Endothelial cell of umbilical vein (primary cell): ENCODE measurements at regions not wholly inside any gene's neighbourhood (a gene's known extent, or its start where the extent isn't known, plus 50 kb on each side); places are given as distances from the start of the nearest gene placed in this dataset.

Source experiments
- BruUV-seq: library from RNA; stranded (reverse); fragments of 400-500 nt; replicated peaks from 2 replicates; lab custom pipeline; 2021; lab: Mats Ljungman, UMichigan
- CTCF ChIA-PET: fragments of 300-600, 350-600 bp; sonication (Branson Sonifier 250); formaldehyde crosslinking; loops from one replicate; lab custom pipeline; 2021; ENCODE audit warnings: antibody characterized with exemption, inconsistent platforms; lab: Charles Lee
- POLR2A ChIA-PET: fragments of 300-600, 350-600 bp; sonication (Branson Sonifier 250); formaldehyde crosslinking; loops from one replicate; lab custom pipeline; 2021; ENCODE audit warnings: antibody characterized with exemption, inconsistent platforms; lab: Charles Lee
- DNase-seq: peaks from one replicate; pipeline ENCODE4 v3.0.0-alpha.2; 2011; ENCODE audit warnings: low read depth, low spot score
- FAIRE-seq: peaks from 2 replicates; lab custom pipeline; 2011; peaks lifted over from hg19 to GRCh38; lab: Jason Lieb, UNC
- H2AFZ ChIP-seq: 2 replicates; pipeline ENCODE4 v1.6.0; 2012; ENCODE audit warnings: low read depth, low read length, control low read depth, inconsistent platforms
- H3K27ac ChIP-seq: 2 replicates; pipeline ENCODE4 v1.5.1; 2011; ENCODE audit warnings: low read depth, mild to moderate bottlenecking, control low read depth, low read length, moderate library complexity; ENCODE audit not compliant: insufficient read depth
- H3K27me3 ChIP-seq, 2 experiments: 2 replicates each; pipeline versions ENCODE4 v1.6.0 to v1.6.1; 2011; ENCODE audit warnings: low read length in 2 of 2, mixed read lengths in 1 of 2; ENCODE audit not compliant: control insufficient read depth in 2 of 2, insufficient read depth in 2 of 2
- H3K36me3 ChIP-seq, 2 experiments: 2 replicates in 1 of 2; 3 replicates in 1 of 2; pipeline ENCODE4 v1.5.1; 2011; ENCODE audit warnings: low read length in 2 of 2, mild to moderate bottlenecking in 1 of 2, moderate library complexity in 1 of 2; ENCODE audit not compliant: control insufficient read depth in 2 of 2, insufficient read depth in 2 of 2; ENCODE audit errors: extremely low read depth in 1 of 2
- H3K4me1 ChIP-seq: 3 replicates; pipeline ENCODE4 v1.5.1; 2011; ENCODE audit warnings: mild to moderate bottlenecking, low read length; ENCODE audit not compliant: control insufficient read depth, insufficient read depth; ENCODE audit errors: extremely low read depth
- H3K4me2 ChIP-seq: 2 replicates; pipeline ENCODE4 v1.6.1; 2011; ENCODE audit warnings: low read length, control low read depth, mixed read lengths; ENCODE audit not compliant: insufficient read depth
- H3K4me3 ChIP-seq, 3 experiments: fragments of 200-600 bp in 1 of 3; sonication (generic), shearing (Covaris generic) in 1 of 3; replicated peaks in 1 of 3; 2 replicates each; pipeline ENCODE4 v1.5.1; 2011 to 2016; ENCODE audit warnings: control low read depth in 3 of 3, low read length in 3 of 3, mild to moderate bottlenecking in 2 of 3, inconsistent platforms in 1 of 3, low read depth in 1 of 3, moderate library complexity in 1 of 3; ENCODE audit not compliant: insufficient read depth in 1 of 3
- H3K79me2 ChIP-seq: 2 replicates; pipeline ENCODE4 v1.6.0; 2012; ENCODE audit warnings: low read length, inconsistent platforms; ENCODE audit not compliant: control insufficient read depth, insufficient read depth
- H3K9ac ChIP-seq: replicated peaks from 2 replicates; pipeline ENCODE3; 2011; ENCODE audit warnings: low read length, control low read depth; ENCODE audit not compliant: insufficient read depth; ENCODE audit errors: extremely low read depth
- H3K9me1 ChIP-seq: replicated peaks from 3 replicates; pipeline ENCODE4 v1.6.0; 2011; ENCODE audit warnings: mild to moderate bottlenecking, low read length; ENCODE audit not compliant: control insufficient read depth, insufficient read depth; ENCODE audit errors: extremely low read depth
- H3K9me3 ChIP-seq: replicated peaks from 2 replicates; pipeline ENCODE4 v1.5.1; 2012; ENCODE audit warnings: low read length, inconsistent platforms; ENCODE audit not compliant: control insufficient read depth, insufficient read depth
- H4K20me1 ChIP-seq: replicated peaks from 2 replicates; pipeline ENCODE3; 2011; ENCODE audit warnings: mild to moderate bottlenecking, low read length; ENCODE audit not compliant: control insufficient read depth, insufficient read depth; ENCODE audit errors: extremely low read depth
- EZH2 ChIP-seq: IDR thresholded peaks from 2 replicates; pipeline ENCODE4 v1.6.1; 2012; ENCODE audit warnings: borderline replicate concordance, low read depth, mild to moderate bottlenecking, moderate library complexity, low read length, inconsistent platforms; ENCODE audit not compliant: severe bottlenecking
- FOS ChIP-seq: IDR thresholded peaks from 2 replicates; pipeline ENCODE4 v1.6.1; 2011; ENCODE audit warnings: mild to moderate bottlenecking, low read length, moderate library complexity, borderline replicate concordance; ENCODE audit not compliant: insufficient read depth
- GATA2 ChIP-seq: IDR thresholded peaks from 2 replicates; pipeline ENCODE4 v1.7.0; 2011; ENCODE audit warnings: low read depth, mild to moderate bottlenecking, moderate library complexity, mixed read lengths, low read length; ENCODE audit not compliant: insufficient read length, insufficient read depth
- JUN ChIP-seq: IDR thresholded peaks from 2 replicates; pipeline ENCODE4 v1.6.1; 2011; ENCODE audit warnings: borderline replicate concordance, low read depth; ENCODE audit not compliant: insufficient read length, insufficient read depth
- MYC ChIP-seq: IDR thresholded peaks from one replicate; pipeline ENCODE4 v1.6.1; 2011; ENCODE audit warnings: mild to moderate bottlenecking, low read depth, low read length
- POLR2A ChIP-seq: IDR thresholded peaks from 2 replicates; pipeline ENCODE4 v1.6.1; 2012; ENCODE audit warnings: low read depth, mild to moderate bottlenecking, control low read depth, low read length
- POLR2AphosphoS5 ChIP-seq: IDR thresholded peaks from 2 replicates; pipeline ENCODE4 v1.6.1; 2012; ENCODE audit warnings: low read depth, mild to moderate bottlenecking, control low read depth, low read length, moderate library complexity; ENCODE audit not compliant: insufficient read depth
- dilution Hi-C: fragments of 300-500 bp; cut with MboI; formaldehyde crosslinking; loops from one replicate; pipeline ENCODE4 v1.15.0; 2019; ENCODE audit warnings: low sequenced_read_pairs; ENCODE audit not compliant: extremely low pct_ligation_motif_present
- intact Hi-C: fragments of 100-400 bp; cut with micrococcal nuclease; formaldehyde crosslinking; loops from one replicate; pipeline ENCODE4 v1.10.0; 2022
- TF ChIP-seq, protein P1 (sequence below): IDR thresholded peaks from 2 replicates; pipeline ENCODE4 v1.6.1; 2011; ENCODE audit not compliant: insufficient read depth, insufficient read length
- TF ChIP-seq, protein P2 (sequence below), 2 donors: IDR thresholded peaks; 1 replicate in 1 of 2; 2 replicates in 1 of 2; pipeline ENCODE4 v1.5.1; 2011; ENCODE audit warnings: low read length in 2 of 2, mild to moderate bottlenecking in 2 of 2, moderate library complexity in 2 of 2, control low read depth in 1 of 2, inconsistent platforms in 1 of 2, low read depth in 1 of 2; ENCODE audit not compliant: insufficient read depth in 1 of 2; ENCODE audit errors: extremely low read depth in 1 of 2

DNA sequence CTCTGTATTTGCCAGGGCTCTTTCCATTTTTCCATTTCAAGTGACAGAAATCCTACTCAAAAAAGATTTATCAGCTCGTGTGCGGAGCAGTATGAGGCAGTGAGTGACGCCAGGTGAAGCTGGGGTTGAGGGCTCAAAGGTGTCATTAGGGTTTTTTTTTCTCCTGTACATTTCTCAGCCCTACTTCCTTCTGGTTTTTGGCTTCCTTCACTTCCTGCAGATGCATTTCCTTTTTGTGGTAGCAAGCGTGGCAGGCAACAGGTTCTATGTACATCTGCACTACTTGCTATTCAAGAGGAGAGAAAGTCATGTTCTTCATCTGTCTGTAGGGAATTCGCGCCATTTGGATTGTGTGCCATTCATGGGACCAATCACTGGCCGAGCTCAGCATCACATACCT lies 52.8 kb upstream of the AOAH start:
- ChIA-PET POLR2A (no interaction called here), CTCF (no interaction called here)
- Histone ChIP-seq H4K20me1 (no peaks in the 10 kb centered on the region), H3K27ac (no peak overlapping the region), H3K4me3 (no peak overlapping the region), H3K9me1 (no peaks in the 10 kb centered on the region), H3K4me1 (no peaks in the 10 kb centered on the region), H3K9me3 (no peaks in the 10 kb centered on the region), H3K79me2 (no peaks in the 10 kb centered on the region), H3K9ac (no peak overlapping the region), H2AFZ (no peak overlapping the region), H3K36me3 (no peaks in the 10 kb centered on the region), H3K4me2 (no peak overlapping the region), H3K27me3 (no peaks in the 10 kb centered on the region)
- FAIRE-seq: no peak
- intact Hi-C loops (no loop called here), dilution Hi-C loops (no loop called here)
- BruUV-seq: no TSS peak
- TF ChIP-seq FOS: no peak
- no peak for TF ChIP-seq POLR2A
- TF ChIP-seq, protein P1, sequence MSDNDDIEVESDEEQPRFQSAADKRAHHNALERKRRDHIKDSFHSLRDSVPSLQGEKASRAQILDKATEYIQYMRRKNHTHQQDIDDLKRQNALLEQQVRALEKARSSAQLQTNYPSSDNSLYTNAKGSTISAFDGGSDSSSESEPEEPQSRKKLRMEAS: no peak
- no peak for TF ChIP-seq GATA2
- TF ChIP-seq MYC: no peak
- TF ChIP-seq JUN: no peak
- no peak for TF ChIP-seq POLR2AphosphoS5
- TF ChIP-seq, protein P2, sequence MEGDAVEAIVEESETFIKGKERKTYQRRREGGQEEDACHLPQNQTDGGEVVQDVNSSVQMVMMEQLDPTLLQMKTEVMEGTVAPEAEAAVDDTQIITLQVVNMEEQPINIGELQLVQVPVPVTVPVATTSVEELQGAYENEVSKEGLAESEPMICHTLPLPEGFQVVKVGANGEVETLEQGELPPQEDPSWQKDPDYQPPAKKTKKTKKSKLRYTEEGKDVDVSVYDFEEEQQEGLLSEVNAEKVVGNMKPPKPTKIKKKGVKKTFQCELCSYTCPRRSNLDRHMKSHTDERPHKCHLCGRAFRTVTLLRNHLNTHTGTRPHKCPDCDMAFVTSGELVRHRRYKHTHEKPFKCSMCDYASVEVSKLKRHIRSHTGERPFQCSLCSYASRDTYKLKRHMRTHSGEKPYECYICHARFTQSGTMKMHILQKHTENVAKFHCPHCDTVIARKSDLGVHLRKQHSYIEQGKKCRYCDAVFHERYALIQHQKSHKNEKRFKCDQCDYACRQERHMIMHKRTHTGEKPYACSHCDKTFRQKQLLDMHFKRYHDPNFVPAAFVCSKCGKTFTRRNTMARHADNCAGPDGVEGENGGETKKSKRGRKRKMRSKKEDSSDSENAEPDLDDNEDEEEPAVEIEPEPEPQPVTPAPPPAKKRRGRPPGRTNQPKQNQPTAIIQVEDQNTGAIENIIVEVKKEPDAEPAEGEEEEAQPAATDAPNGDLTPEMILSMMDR (IDR thresholded peaks at IDR 0.05; ENCODE audit: extremely low read depth in 1 of 2, insufficient read depth in 1 of 2, low read depth in 1 of 2, low read length in 2 of 2): no peak
- no peak for TF ChIP-seq EZH2
- DNase-seq: no peak
